MV-4-11 (cell line): ENCODE measurements at regions not wholly inside any gene's neighbourhood (a gene's known extent, or its start where the extent isn't known, plus 50 kb on each side); places are given as distances from the start of the nearest gene placed in this dataset.

Source experiments
- DNase-seq: peaks from one replicate; lab custom pipeline; 2025; lab: John Stamatoyannopoulos, UW

GRCh38 chr3:82287562-82287961 is 526.1 kb upstream of the GBE1 start:
- no peak for DNase-seq

GRCh38 chr3:82281205-82281604 is 519.8 kb upstream of the GBE1 start:
- DNase-seq = no peak

GRCh38 chr3:82276992-82277391 is 515.5 kb upstream of the GBE1 start:
- no peak for DNase-seq

- no peak for DNase-seq
Observed at GRCh38 chr3:82274897-82275296, 513.5 kb upstream of the GBE1 start.

GRCh38 chr3:82265747-82266146 is 504.3 kb upstream of the GBE1 start:
- no peak for DNase-seq

GRCh38 chr3:82262193-82262592 is 500.7 kb upstream of the GBE1 start:
- DNase-seq = no peak

- no peak for DNase-seq
Observed at GRCh38 chr3:82261637-82262036, 500.2 kb upstream of the GBE1 start.

- no peak for DNase-seq
Observed at GRCh38 chr3:82261013-82261412, 499.6 kb upstream of the GBE1 start.

GRCh38 chr3:82259994-82260393 is 498.5 kb upstream of the GBE1 start:
- peak; percentile 6 for DNase-seq

- no peak for DNase-seq
Observed at GRCh38 chr3:82240322-82240721, 478.9 kb upstream of the GBE1 start.

- no peak for DNase-seq
Observed at GRCh38 chr3:82236257-82236656, 474.8 kb upstream of the GBE1 start.

- DNase-seq = no peak
Observed at GRCh38 chr3:82229397-82229796, 468.0 kb upstream of the GBE1 start.

- DNase-seq = no peak
Observed at GRCh38 chr3:82224661-82225060, 463.2 kb upstream of the GBE1 start.

GRCh38 chr3:82222401-82222800 is 461.0 kb upstream of the GBE1 start:
- no peak for DNase-seq

GRCh38 chr3:82217571-82217970 is 456.1 kb upstream of the GBE1 start:
- no peak for DNase-seq

GRCh38 chr3:82208002-82208710 is 446.7 kb upstream of the GBE1 start:
- no peak for DNase-seq

GRCh38 chr3:82202269-82202668 is 440.8 kb upstream of the GBE1 start:
- DNase-seq = no peak

GRCh38 chr3:82201316-82201715 is 439.9 kb upstream of the GBE1 start:
- no peak for DNase-seq

- no peak for DNase-seq
Observed at GRCh38 chr3:82198009-82198408, 436.6 kb upstream of the GBE1 start.

GRCh38 chr3:82196645-82197044 is 435.2 kb upstream of the GBE1 start:
- no peak for DNase-seq

- DNase-seq = no peak
Observed at GRCh38 chr3:82194870-82195269, 433.4 kb upstream of the GBE1 start.

- DNase-seq = no peak
Observed at GRCh38 chr3:82186017-82186416, 424.6 kb upstream of the GBE1 start.

- DNase-seq = no peak
Observed at GRCh38 chr3:82179291-82179690, 417.8 kb upstream of the GBE1 start.

GRCh38 chr3:82178291-82178690 is 416.8 kb upstream of the GBE1 start:
- DNase-seq = no peak
